Transverse colon (tissue), 3 donors: ENCODE measurements at regions not wholly inside any gene's neighbourhood (a gene's known extent, or its start where the extent isn't known, plus 50 kb on each side); places are given as distances from the start of the nearest gene placed in this dataset.

Experiments
- POLR2A ChIP-seq: fragments of 450-650 bp; IDR thresholded peaks from one replicate; pipeline ENCODE4 v1.6.1; 2016; ENCODE audit warnings: antibody characterized with exemption, mild to moderate bottlenecking, moderate library complexity
- POLR2AphosphoS5 ChIP-seq, 3 donors: sonication (generic); formaldehyde crosslinking; IDR thresholded peaks; one replicate each; pipeline ENCODE4 v1.6.1; 2016; ENCODE audit warnings: antibody characterized with exemption in 3 of 3

GRCh38 chr4:61079427-61079826 lies 120.7 kb upstream of the ADGRL3 start:
- TF ChIP-seq POLR2A (no peak), POLR2AphosphoS5 (IDR thresholded peaks at IDR 0.05) (no peak)
